RWPE1 (cell line): ENCODE measurements at regions not wholly inside any gene's neighbourhood (a gene's known extent, or its start where the extent isn't known, plus 50 kb on each side); places are given as distances from the start of the nearest gene placed in this dataset.

ENCODE experiments used
- CTCF ChIA-PET: fragments of 350-600 bp; sonication (Branson Sonifier 250); formaldehyde crosslinking; extraction: SDS; loops from one replicate; lab custom pipeline; 2021; lab: Yijun Ruan, JAX
- POLR2A ChIA-PET: fragments of 400-600 bp; formaldehyde crosslinking; extraction: SDS; loops from one replicate; lab custom pipeline; 2020; ENCODE audit warnings: antibody characterized with exemption; ENCODE audit not compliant: low non-redundant PET; lab: Yijun Ruan, JAX
- DNase-seq: peaks from one replicate; pipeline ENCODE4 v3.0.0; 2012; ENCODE audit warnings: low spot score
- H3K27ac ChIP-seq: fragments of 450-650 bp; 2 replicates; pipeline ENCODE4 v1.5.1; 2017
- CTCF ChIP-seq: fragments of 450-650 bp; conservative IDR thresholded peaks from 2 replicates; pipeline ENCODE4 v1.5.1; 2017; ENCODE audit warnings: low read depth, mild to moderate bottlenecking

- ChIA-PET CTCF (no interaction called here), POLR2A (no interaction called here)
- TF ChIP-seq CTCF: no peak
- DNase-seq: no peak
- no peak overlapping the region for H3K27ac ChIP-seq
These were observed 777.5 kb upstream of the POM121L12 start for GRCh38 chr7:52257890-52258289.

GRCh38 chr7:52254396-52255010, 780.9 kb upstream of the POM121L12 start:
- DNase-seq: no peak
- ChIA-PET POLR2A (no interaction called here), CTCF (interaction anchor here (0.5 to 0.6 kb wide), 2 partner anchors 165 to 574 kb away, joined by 3 to 4 read pairs; no protein-coding TSS in a partner anchor)
- TF ChIP-seq CTCF: no peak
- no peak overlapping the region for H3K27ac ChIP-seq

GRCh38 chr7:52253953-52254352, 781.5 kb upstream of the POM121L12 start:
- CTCF ChIA-PET: interaction anchor here (0.6 kb wide), 1 partner anchor 166 kb away, joined by 4 read pairs; no protein-coding TSS in a partner anchor
- no peak for DNase-seq
- POLR2A ChIA-PET: no interaction called here
- no peak for TF ChIP-seq CTCF
- no peak overlapping the region for H3K27ac ChIP-seq

- ChIA-PET CTCF (no interaction called here), POLR2A (no interaction called here)
- no peak overlapping the region for H3K27ac ChIP-seq
- no peak for TF ChIP-seq CTCF
- DNase-seq: no peak
These were observed 785.7 kb upstream of the POM121L12 start for GRCh38 chr7:52249741-52250140.

GRCh38 chr7:52247518-52247917, 787.9 kb upstream of the POM121L12 start:
- CTCF ChIA-PET: no interaction called here
- no peak overlapping the region for H3K27ac ChIP-seq
- POLR2A ChIA-PET: no interaction called here
- TF ChIP-seq CTCF: no peak
- DNase-seq: no peak

GRCh38 chr7:52243685-52244084, 791.7 kb upstream of the POM121L12 start:
- POLR2A ChIA-PET: no interaction called here
- no peak for DNase-seq
- CTCF ChIA-PET: no interaction called here
- H3K27ac ChIP-seq: no peak overlapping the region
- no peak for TF ChIP-seq CTCF

GRCh38 chr7:52233248-52233647, 802.2 kb upstream of the POM121L12 start:
- H3K27ac ChIP-seq: no peak overlapping the region
- ChIA-PET POLR2A (no interaction called here), CTCF (no interaction called here)
- no peak for TF ChIP-seq CTCF
- no peak for DNase-seq
